GM18498 (cell line): ENCODE measurements at regions not wholly inside any gene's neighbourhood (a gene's known extent, or its start where the extent isn't known, plus 50 kb on each side); places are given as distances from the start of the nearest gene placed in this dataset.
A peak's percentile ranks its signal among the peaks of the same experiment; 100 is the strongest.

ENCODE experiments used
- ATAC-seq: cut with Tn5 transposase; IDR thresholded peaks from one replicate; pipeline ENCODE4 v1.9.1; 2021; ENCODE audit warnings: mild to moderate bottlenecking, moderate library complexity; ENCODE audit not compliant: unreplicated experiment

- ATAC-seq = peak; percentile 24
Observed at GRCh38 chr3:104519068-104519467, 847.6 kb upstream of the ALCAM start.

- no peak for ATAC-seq
Observed at GRCh38 chr3:104519468-104520227, 847.1 kb upstream of the ALCAM start.

GRCh38 chr3:104520228-104520655 is 846.5 kb upstream of the ALCAM start:
- ATAC-seq = peak; percentile 45

GRCh38 chr3:104521606-104522336 is 844.9 kb upstream of the ALCAM start:
- peak; percentile 43 for ATAC-seq

GRCh38 chr3:104523136-104523535 is 843.6 kb upstream of the ALCAM start:
- ATAC-seq = peak; percentile 31

GRCh38 chr3:104526901-104527401 is 839.8 kb upstream of the ALCAM start:
- ATAC-seq = peak; percentile 85

- no peak for ATAC-seq
Observed at GRCh38 chr3:104530934-104531333, 835.8 kb upstream of the ALCAM start.

- ATAC-seq = no peak
Observed at GRCh38 chr3:104536715-104537114, 830.0 kb upstream of the ALCAM start.

- ATAC-seq = no peak
Observed at GRCh38 chr3:104537323-104537722, 829.4 kb upstream of the ALCAM start.

- ATAC-seq = no peak
Observed at GRCh38 chr3:104546301-104546700, 820.4 kb upstream of the ALCAM start.

- ATAC-seq = no peak
Observed at GRCh38 chr3:104547031-104547430, 819.7 kb upstream of the ALCAM start.

GRCh38 chr3:104548401-104548800 is 818.3 kb upstream of the ALCAM start:
- no peak for ATAC-seq

GRCh38 chr3:104549099-104549714 is 817.5 kb upstream of the ALCAM start:
- no peak for ATAC-seq

GRCh38 chr3:104553121-104553520 is 813.6 kb upstream of the ALCAM start:
- no peak for ATAC-seq

GRCh38 chr3:104554425-104554824 is 812.3 kb upstream of the ALCAM start:
- no peak for ATAC-seq

- ATAC-seq = no peak
Observed at GRCh38 chr3:104555728-104556127, 811.0 kb upstream of the ALCAM start.

- ATAC-seq = no peak
Observed at GRCh38 chr3:104556372-104557078, 810.2 kb upstream of the ALCAM start.

- ATAC-seq = no peak
Observed at GRCh38 chr3:104561324-104561723, 805.4 kb upstream of the ALCAM start.

GRCh38 chr3:104564045-104564643 is 802.6 kb upstream of the ALCAM start:
- ATAC-seq = no peak

- ATAC-seq = no peak
Observed at GRCh38 chr3:104566054-104566453, 800.7 kb upstream of the ALCAM start.

GRCh38 chr3:104575634-104576033 is 791.1 kb upstream of the ALCAM start:
- no peak for ATAC-seq
